Immature natural killer cell (primary cell): ENCODE measurements at regions not wholly inside any gene's neighbourhood (a gene's known extent, or its start where the extent isn't known, plus 50 kb on each side); places are given as distances from the start of the nearest gene placed in this dataset.

Source experiments
- DNase-seq, 3 donors: peaks; one replicate each; pipeline ENCODE4 v3.0.0; 2022; ENCODE audit warnings: mixed read lengths in 1 of 3
- H3K27ac Mint-ChIP-seq, 6 donors: one replicate each; pipeline ENCODE4 v1.8.0; 2020; ENCODE audit warnings: mixed read lengths in 6 of 6, mild to moderate bottlenecking in 5 of 6, inconsistent platforms in 4 of 6, moderate library complexity in 3 of 6
- H3K27me3 Mint-ChIP-seq, 3 donors: one replicate each; pipeline ENCODE4 v1.8.0; 2020 to 2021; ENCODE audit warnings: low read depth in 3 of 3, mild to moderate bottlenecking in 3 of 3, mixed read lengths in 3 of 3, moderate library complexity in 3 of 3, inconsistent platforms in 1 of 3
- H3K36me3 Mint-ChIP-seq, 3 donors: one replicate each; pipeline ENCODE4 v1.8.0; 2020; ENCODE audit warnings: mixed read lengths in 3 of 3, inconsistent platforms in 2 of 3, mild to moderate bottlenecking in 2 of 3
- H3K4me1 Mint-ChIP-seq, 2 donors: one replicate each; pipeline ENCODE4 v1.8.0; 2020; ENCODE audit warnings: inconsistent platforms in 2 of 2, mild to moderate bottlenecking in 2 of 2, mixed read lengths in 2 of 2, moderate library complexity in 1 of 2
- H3K4me3 Mint-ChIP-seq, 5 donors: one replicate each; pipeline ENCODE4 v1.8.0; 2020; ENCODE audit warnings: mild to moderate bottlenecking in 5 of 5, mixed read lengths in 5 of 5, inconsistent platforms in 3 of 5, moderate library complexity in 3 of 5
- H3K9me3 Mint-ChIP-seq, 6 donors: one replicate each; pipeline ENCODE4 v1.8.0; 2020; ENCODE audit warnings: mild to moderate bottlenecking in 6 of 6, mixed read lengths in 6 of 6, inconsistent platforms in 4 of 6, moderate library complexity in 3 of 6

DNA sequence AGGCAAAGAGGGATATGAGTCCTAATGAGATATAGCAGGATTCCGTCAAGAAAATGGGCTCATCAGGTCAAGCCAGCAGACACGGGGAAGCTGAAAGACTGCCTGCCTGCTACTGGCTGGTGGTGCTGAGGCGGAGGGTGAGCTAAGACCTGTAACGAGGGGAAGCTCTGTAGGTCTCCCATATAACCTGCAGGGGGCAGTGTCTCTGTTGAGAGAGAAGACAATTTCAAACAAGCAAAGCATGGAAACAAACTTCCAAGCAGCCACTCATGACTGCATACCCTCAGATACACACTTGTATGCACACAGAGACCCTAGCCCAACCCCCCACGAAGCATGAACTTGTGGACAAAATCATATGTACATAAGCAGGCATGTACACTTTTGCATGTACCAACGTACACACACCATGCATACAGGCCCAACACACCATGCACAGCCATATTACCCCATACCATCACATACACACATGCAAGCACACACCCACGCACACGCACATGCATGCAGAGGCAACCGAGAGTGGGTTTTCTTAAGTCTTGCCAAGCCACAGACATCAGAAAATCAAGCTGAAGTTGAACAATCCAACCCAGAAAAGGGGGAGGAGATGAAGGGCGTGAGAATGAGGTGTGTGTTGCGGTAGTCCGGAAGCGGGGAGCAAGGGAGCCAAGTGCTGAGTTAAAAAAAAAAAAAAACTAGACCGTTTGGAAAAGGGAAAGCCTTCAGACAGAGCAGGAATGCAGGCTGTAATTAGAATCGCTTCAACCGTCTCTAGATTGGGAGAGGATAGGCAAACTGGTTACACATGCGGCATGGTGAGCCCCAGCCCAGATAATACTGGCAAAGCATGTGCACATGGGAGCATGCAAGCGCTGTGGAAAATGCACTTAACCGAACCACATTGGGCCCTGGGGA, 71.0 kb downstream of the PJA1 start:
- Mint-ChIP-seq H3K9me3 (no peaks in the 10 kb centered on the region), H3K27ac (peak overlapping the region in 1 of 6 donors; percentile 4), H3K4me1 (no peaks in the 10 kb centered on the region), H3K27me3 (peaks cover 2 to 8% (median 5%) of the 10 kb centered on the region in 3 donors), H3K36me3 (no peaks in the 10 kb centered on the region), H3K4me3 (no peak overlapping the region)
- DNase-seq, result peak; percentile 15 to 25 (median 25)

DNA sequence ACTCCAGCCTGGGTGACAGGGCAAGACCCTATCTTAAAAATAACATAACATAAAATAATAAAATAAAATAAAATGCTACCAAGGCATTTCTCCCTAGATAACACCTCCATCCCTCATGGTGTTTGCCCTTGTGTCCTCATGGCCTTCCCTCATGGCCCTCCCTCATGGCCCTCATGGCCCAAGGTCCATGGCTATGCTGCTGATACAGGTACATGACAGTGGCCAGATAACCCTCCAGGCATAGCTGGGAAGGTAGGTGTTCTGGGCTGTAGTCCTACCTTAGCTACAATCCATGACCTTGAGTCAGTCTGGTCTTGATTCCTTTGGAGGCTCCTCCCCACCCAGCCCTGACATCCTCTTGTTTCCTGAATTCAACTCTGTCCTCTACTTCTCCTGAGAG, 75.2 kb downstream of the PJA1 start:
- Mint-ChIP-seq H3K4me1 (no peaks in the 10 kb centered on the region), H3K27ac (peak overlapping the region in 1 of 6 donors; percentile 9), H3K36me3 (no peaks in the 10 kb centered on the region), H3K4me3 (no peak overlapping the region), H3K9me3 (no peaks in the 10 kb centered on the region), H3K27me3 (peaks cover 3 to 5% (median 3%) of the 10 kb centered on the region in 3 donors)
- no peak for DNase-seq

DNA sequence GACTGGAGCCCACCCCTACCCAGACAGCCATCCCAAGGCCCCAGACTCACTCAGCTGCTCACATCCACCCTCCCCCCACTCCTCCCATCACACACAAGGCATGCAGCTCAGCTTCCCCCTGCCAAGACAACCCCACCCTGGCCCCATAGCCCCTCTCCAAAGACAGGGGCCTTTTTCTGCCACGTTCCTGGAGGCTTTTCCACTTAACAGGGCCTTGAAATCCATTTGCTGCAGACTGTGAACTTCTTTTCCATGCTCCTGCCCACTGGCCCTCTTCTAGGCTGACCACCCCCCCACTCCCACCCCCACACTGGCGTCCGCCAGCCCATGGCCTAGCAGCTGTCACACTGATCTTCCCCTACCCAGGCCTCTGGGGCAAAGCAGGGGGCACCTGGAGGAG, 76.0 kb downstream of the PJA1 start:
- Mint-ChIP-seq H3K36me3 (no peaks in the 10 kb centered on the region), H3K4me1 (no peaks in the 10 kb centered on the region), H3K27me3 (peaks cover 0 to 5% (median 3%) of the 10 kb centered on the region in 3 donors), H3K27ac (no peak overlapping the region), H3K9me3 (no peaks in the 10 kb centered on the region), H3K4me3 (no peak overlapping the region)
- no peak for DNase-seq

DNA sequence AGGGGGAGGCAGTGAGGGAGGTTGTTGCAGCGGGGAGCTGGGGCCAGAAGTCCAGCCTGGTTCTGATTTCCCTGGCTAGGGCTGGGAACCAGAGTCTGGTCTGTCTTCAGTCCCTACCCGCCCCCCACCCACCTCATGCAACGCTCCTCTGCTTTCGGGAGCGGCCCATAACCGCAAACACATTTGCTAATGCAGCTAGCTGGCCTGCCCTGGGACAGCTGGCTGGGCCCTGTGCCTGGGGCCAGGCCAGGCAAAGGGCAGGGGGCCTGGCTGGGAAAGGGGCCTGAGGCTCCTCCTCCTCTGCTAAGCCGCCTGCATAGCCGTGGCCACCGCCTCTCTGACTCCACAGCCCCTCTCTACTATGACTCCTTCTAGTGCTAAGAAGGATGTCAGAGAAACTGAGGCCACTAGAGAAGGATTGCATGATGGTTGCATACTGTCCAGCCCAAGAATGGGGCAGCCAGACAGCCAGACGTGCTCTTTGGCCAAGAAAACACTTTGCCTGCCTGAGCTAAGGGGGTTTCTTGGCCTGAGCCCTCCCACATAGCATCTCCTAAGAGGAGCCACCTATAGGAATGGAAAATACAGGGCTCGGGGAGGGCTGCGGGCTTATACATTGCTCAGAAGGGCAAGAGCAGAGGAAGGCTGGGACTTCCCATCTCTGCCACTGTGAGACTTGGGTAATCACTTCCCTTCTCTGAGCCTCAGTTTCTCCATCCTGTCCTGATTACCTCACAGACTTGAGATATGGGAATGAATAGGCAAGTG, 76.9 kb downstream of the PJA1 start:
- peaks cover 0 to 5% (median 3%) of the 10 kb centered on the region in 3 donors for H3K27me3 Mint-ChIP-seq
- no peak for DNase-seq
- H3K9me3 Mint-ChIP-seq, result no peaks in the 10 kb centered on the region

DNA sequence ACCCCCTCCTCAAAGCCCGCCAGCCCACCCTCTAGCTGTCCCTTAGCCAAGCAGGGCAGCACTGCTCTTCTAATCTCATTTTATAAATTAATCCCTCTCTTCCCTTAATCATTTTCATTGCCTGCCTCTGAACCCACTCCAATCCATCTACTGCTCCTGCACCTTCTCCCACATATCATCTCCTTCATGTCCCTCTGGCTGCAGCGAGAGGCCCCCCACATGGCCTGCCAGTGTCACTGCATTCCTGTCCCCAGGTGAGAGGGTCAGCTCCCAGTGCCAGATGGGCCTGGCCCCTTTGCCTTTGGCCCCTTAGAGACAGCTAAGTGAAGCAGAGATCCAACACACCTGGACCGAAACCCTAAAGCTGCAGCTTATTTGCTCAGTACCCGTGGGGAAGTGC, 79.4 kb downstream of the PJA1 start:
- Mint-ChIP-seq H3K27ac (no peak overlapping the region), H3K27me3 (peaks cover 0 to 5% (median 3%) of the 10 kb centered on the region in 3 donors), H3K4me1 (no peaks in the 10 kb centered on the region), H3K4me3 (no peak overlapping the region), H3K36me3 (no peaks in the 10 kb centered on the region), H3K9me3 (no peaks in the 10 kb centered on the region)
- no peak for DNase-seq

More for the DNA sequence above, 76.9 kb downstream of the PJA1 start:
- Mint-ChIP-seq H3K4me1 (no peaks in the 10 kb centered on the region), H3K27ac (no peak overlapping the region), H3K36me3 (no peaks in the 10 kb centered on the region), H3K4me3 (no peak overlapping the region)

DNA sequence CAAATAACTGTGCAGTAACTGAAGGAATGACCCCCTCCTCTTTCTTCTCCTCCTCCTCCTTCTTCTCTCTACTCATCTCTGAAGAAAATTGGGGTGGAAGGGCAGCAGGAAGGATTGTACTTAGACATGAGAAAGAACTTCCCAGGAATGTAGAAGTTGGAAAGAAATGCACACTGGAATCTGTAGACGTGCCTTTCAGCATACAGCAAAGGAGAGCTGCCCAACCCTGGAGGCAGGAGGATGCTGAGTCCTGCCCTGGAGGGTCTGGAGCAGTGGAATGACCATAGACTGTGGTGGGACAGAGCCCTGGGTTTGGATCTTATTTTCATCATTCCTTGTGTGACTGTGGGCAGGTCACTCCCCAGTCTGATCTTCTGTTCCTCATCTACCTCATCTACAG, 80.1 kb downstream of the PJA1 start:
- H3K4me1 Mint-ChIP-seq, result no peaks in the 10 kb centered on the region
- no peak overlapping the region for H3K4me3 Mint-ChIP-seq
- DNase-seq, result no peak
- no peaks in the 10 kb centered on the region for H3K9me3 Mint-ChIP-seq
- peaks cover 0 to 4% (median 3%) of the 10 kb centered on the region in 3 donors for H3K27me3 Mint-ChIP-seq
- no peak overlapping the region for H3K27ac Mint-ChIP-seq
- no peaks in the 10 kb centered on the region for H3K36me3 Mint-ChIP-seq

DNA sequence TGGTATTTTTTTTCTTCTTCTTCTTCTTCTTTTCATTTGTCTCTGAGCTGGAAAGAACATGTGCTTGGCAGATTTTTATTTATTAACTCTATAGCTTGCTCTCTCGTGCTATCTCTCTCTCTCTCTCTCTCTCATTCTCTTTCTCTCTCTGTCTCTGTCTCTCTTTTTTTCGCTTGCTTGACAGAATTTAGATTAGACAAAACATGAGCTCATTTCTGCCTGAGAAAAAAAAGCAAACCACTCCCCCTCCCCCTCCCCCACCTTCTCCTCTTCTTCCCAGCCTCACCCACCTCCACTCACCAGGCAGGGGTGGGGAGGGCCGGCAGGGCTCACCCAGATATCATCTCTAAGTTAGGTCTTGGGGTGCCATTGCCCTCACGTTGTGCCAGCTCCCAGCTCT, 81.5 kb downstream of the PJA1 start:
- Mint-ChIP-seq H3K36me3 (no peaks in the 10 kb centered on the region), H3K9me3 (no peaks in the 10 kb centered on the region), H3K27ac (no peak overlapping the region), H3K4me3 (no peak overlapping the region), H3K27me3 (peaks cover 0 to 3% (median 3%) of the 10 kb centered on the region in 3 donors), H3K4me1 (no peaks in the 10 kb centered on the region)
- no peak for DNase-seq

DNA sequence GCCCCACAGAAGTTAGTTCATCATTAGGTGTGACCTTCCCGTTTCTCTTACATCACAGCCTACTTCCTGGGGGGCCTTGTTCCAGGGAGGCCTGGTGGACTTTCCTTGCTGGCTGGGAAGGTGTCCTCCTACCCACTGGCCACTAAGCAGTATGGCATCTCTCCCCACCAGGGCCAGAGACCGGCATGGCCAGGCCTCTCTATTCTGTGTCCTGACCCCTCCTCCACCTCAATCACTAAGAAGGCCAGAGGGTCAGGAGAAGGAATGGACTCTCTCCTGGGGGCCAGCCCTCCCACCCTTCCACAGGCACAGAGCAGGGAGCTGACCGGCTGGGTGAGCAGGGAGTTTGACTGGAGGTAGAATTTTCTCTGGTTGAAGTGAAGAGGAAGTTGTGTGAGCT, 81.9 kb downstream of the PJA1 start:
- H3K9me3 Mint-ChIP-seq, result no peaks in the 10 kb centered on the region
- no peaks in the 10 kb centered on the region for H3K4me1 Mint-ChIP-seq
- no peaks in the 10 kb centered on the region for H3K36me3 Mint-ChIP-seq
- peaks cover 0 to 4% (median 3%) of the 10 kb centered on the region in 3 donors for H3K27me3 Mint-ChIP-seq
- no peak overlapping the region for H3K4me3 Mint-ChIP-seq
- H3K27ac Mint-ChIP-seq, result no peak overlapping the region
- no peak for DNase-seq

DNA sequence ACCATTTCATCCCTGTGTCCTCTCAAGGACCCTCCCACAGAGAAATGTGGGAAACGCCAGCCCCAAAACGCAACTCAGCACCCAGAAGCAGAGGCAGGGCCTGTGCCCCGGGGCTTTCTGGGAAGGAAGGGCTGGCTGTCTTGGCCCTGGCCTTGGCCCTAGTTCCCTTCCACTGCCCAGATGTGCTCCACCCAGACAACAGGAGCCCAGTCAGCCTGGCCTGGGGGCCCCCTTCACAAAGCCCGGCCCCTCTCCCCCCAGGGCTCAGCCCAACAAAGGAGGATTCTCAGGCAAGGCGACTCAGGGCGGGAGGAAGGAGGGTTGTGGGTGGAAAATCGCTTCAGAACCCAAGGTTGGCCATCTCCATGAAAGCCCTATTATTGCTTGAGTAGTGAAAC, 82.5 kb downstream of the PJA1 start:
- Mint-ChIP-seq H3K9me3 (no peaks in the 10 kb centered on the region), H3K27ac (no peak overlapping the region), H3K36me3 (no peaks in the 10 kb centered on the region), H3K27me3 (peaks cover 0 to 4% (median 3%) of the 10 kb centered on the region in 3 donors), H3K4me1 (no peaks in the 10 kb centered on the region), H3K4me3 (no peak overlapping the region)
- no peak for DNase-seq

DNA sequence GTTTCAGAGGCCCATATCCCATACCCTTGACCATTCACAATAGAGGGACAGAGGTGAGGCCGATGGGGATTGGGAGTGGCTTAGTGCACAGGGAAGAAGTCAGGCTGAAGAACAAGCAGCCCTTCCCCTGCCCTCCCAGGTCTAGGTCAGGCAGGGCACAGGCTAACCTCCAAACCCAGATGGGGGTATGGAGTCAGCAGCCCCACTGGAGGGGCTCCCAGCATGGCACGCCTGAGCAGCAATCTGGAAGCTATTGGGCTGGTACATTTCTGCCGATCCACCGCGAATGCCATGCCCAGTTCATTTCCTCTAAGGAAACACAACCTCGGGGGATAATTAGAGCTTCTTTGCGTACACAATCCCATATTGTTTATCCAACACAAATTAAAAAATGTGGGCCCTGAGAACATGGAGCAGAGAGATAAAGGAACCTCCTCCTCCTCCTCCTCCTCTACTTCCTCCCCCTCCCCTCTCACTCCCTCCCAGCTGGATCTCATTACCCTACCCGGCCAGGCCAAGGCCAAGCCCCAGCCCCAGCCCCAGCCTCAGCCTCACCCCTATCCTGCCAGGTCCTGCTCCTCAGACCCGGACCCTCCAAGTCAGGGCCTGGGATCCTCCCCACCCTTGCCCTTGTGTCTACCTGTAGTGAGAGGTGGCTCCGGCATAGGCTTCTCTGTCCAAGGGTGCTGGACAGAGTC, 83.0 kb downstream of the PJA1 start:
- Mint-ChIP-seq H3K4me3 (no peak overlapping the region), H3K4me1 (no peaks in the 10 kb centered on the region), H3K9me3 (no peaks in the 10 kb centered on the region), H3K27me3 (peaks cover 0 to 4% (median 3%) of the 10 kb centered on the region in 3 donors), H3K36me3 (no peaks in the 10 kb centered on the region), H3K27ac (no peak overlapping the region)
- DNase-seq, result no peak

DNA sequence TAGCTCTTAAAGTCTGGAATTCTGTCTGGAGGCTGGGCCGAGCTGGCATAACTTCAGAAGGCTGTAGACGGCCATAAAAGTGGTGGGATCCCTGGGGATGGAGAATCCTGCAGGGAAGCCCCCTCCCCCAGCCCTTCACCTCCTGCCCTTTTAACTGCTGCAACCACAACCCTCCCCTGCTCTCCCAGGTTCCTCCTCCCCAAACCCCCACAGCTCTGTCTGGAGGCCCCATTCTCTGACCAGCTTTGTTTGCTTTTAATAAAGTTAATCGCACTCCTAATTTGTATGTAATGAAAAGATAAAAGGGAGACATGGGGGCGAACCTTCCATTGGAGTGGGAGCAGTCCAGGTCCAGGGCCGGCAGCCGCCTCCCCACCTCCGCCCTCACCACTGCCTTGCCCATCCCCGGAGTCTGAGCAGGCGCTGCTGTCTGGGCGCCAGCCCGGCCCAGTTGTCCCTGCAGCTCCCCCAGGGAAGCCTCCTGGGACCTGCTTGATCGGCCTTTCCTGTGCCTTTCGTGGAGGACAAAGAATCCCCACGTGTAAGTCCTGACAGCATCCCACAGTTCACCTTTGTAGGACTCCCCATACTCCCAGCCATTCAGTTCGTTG, 84.3 kb downstream of the PJA1 start:
- Mint-ChIP-seq H3K27me3 (peaks cover 2 to 4% (median 4%) of the 10 kb centered on the region in 3 donors), H3K9me3 (no peaks in the 10 kb centered on the region), H3K27ac (no peak overlapping the region), H3K4me3 (no peak overlapping the region), H3K4me1 (no peaks in the 10 kb centered on the region), H3K36me3 (no peaks in the 10 kb centered on the region)
- no peak for DNase-seq

DNA sequence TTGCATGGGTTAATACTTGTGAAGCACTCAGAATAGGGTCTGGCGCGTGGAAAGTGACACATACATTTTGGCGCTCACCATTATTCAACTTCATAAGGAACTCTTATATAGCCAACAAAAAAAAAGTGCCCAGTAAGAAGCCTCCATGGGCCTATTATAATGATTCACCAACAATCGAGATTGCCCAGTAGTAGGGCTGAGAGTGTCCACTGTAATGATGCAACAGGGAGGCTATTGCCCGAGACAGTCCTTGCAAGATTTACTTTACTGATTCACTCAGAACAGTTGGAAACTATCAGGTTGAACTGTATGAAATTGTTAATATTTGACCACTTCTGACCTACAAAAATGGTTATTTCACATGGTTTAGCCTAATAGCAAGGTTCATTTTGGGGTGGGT, 86.0 kb downstream of the PJA1 start:
- DNase-seq, result no peak
- Mint-ChIP-seq H3K4me3 (no peak overlapping the region), H3K27ac (no peak overlapping the region), H3K36me3 (no peaks in the 10 kb centered on the region), H3K4me1 (no peaks in the 10 kb centered on the region), H3K9me3 (no peaks in the 10 kb centered on the region), H3K27me3 (peaks cover 1 to 4% (median 3%) of the 10 kb centered on the region in 3 donors)

DNA sequence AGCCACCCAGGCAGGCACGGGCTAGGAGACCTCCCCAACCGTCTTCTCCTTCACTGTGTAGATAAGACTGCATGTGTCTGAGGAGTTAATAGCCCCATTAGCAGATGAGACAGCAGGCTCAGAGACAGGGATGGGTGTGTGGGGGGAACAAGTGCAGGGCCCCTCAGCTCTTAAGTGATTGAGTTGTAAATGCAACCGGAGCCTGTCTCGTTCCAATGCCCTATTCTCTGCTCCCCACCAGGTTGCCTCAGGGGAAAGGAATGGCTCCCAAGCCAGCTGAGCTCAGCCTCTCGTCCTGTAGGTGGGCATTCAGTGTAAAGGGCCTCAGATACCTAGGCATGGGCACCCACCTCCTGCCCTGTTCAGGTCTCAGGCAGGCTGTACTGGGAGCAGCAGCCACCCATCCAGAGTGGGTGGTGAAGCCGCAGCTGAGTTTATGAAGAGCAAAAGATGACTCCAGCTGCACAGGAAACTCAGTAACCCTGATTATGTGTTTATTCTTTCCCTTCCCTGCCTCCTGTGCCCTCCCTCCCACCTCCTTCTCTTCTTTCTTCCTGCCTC, 87.3 kb downstream of the PJA1 start:
- Mint-ChIP-seq H3K4me3 (no peak overlapping the region), H3K9me3 (no peaks in the 10 kb centered on the region), H3K27ac (no peak overlapping the region), H3K36me3 (no peaks in the 10 kb centered on the region), H3K4me1 (no peaks in the 10 kb centered on the region), H3K27me3 (peaks cover 1 to 7% (median 2%) of the 10 kb centered on the region in 3 donors)
- no peak for DNase-seq
